AG09319 (cell line): ENCODE measurements at regions not wholly inside any gene's neighbourhood (a gene's known extent, or its start where the extent isn't known, plus 50 kb on each side); places are given as distances from the start of the nearest gene placed in this dataset.

Experiments used
- DNase-seq: peaks from one replicate; pipeline ENCODE4 v3.0.0-alpha.2; 2010; ENCODE audit warnings: low read depth; ENCODE audit errors: extremely low read depth
- CTCF ChIP-seq: IDR thresholded peaks from 2 replicates; pipeline ENCODE4 v1.5.1; 2011; ENCODE audit warnings: low read depth, mild to moderate bottlenecking, inconsistent platforms, low read length, moderate library complexity

- no peak for DNase-seq
- no peak for TF ChIP-seq CTCF
Observed at GRCh38 chr7:114832906-114833595, 88.8 kb upstream of the MDFIC start.

GRCh38 chr7:114835303-114835702, 86.6 kb upstream of the MDFIC start:
- DNase-seq = no peak
- no peak for TF ChIP-seq CTCF

GRCh38 chr7:114835861-114836260, 86.0 kb upstream of the MDFIC start:
- no peak for TF ChIP-seq CTCF
- no peak for DNase-seq

DNA sequence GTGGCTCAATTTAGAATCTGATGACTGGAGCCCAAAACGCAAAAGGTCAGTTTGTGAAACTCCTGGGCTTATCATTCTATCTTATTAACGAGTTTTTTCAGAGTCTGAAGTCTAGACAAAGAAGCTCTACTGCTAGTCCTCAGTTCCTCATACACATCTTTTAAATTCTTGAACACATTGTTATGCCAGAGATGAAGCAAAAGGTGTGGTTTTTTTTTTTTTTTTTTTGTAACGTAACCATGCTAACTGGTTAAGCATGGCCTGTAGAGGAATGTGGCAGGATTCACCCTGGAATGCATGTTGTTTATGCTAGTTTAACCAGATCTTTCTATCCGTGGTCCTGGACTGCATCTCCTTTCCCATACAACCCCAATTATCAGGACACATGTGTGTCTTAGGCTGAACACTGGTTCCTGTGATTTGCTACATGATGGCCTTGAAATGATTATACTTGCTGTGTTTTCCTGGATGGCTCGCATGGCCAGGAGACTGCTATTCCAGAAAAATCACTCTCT, 79.3 kb upstream of the MDFIC start:
- TF ChIP-seq CTCF = no peak
- DNase-seq = no peak

DNA sequence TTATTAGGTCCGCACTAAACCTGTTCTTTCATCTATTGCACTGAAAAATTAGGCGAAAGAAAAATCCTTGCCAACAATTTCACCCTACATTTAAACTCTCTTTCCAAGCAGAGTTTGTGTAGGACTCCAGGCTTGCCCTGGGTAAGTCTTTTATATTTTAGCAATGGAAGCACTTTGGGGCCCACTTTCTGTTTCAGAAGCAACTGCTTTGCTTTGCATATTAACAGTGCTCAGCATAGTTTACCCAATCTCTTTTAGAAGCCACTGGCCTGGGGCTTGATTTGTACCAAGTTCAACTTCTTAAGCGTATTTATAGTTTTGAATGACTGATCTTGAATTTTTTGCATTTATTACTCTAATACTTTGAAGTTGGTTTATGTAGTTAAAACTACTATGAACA, 78.8 kb upstream of the MDFIC start:
- DNase-seq = no peak
- no peak for TF ChIP-seq CTCF

DNA sequence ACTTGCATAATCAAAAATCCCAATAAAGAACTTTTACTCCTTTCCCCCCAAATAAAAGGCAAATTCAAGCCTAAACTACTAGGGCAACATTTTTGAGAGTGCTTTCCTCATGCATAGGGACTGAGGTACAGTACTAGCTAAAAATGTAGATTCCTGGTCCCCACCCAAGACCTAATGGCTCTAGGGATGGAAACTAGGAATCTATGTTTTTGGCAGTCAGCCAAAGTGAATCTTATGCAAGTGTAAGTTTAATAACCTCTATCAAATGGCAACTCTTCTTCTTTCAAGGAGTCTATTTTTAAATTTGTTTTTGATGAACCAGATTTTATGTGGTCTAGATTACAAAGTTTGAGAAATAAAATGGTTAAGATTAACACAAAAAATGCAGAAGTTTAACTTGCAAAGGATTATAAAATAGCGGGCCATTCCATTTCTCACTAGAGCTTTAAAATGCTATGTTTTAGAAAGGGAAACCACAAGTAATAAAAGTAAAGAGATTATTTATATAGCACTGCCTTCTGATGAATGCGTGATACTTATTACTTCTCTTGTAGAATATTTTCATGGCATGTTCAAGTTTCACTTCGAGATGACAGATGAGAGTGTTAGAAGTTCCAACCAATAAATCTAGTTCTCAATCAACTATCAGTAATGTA, 70.4 kb upstream of the MDFIC start:
- DNase-seq = no peak
- no peak for TF ChIP-seq CTCF

- no peak for DNase-seq
- TF ChIP-seq CTCF = no peak
Observed at GRCh38 chr7:114852293-114852692, 69.6 kb upstream of the MDFIC start.
